Mesenchymal stem cell (in vitro differentiated cells and primary cell): ENCODE measurements at regions not wholly inside any gene's neighbourhood (a gene's known extent, or its start where the extent isn't known, plus 50 kb on each side); places are given as distances from the start of the nearest gene placed in this dataset.

Experiments used
- DNase-seq: peaks from one replicate; pipeline ENCODE4 v3.0.0-alpha.2; 2013
- H2AFZ ChIP-seq: one replicate; pipeline ENCODE4 v1.6.1; 2013; ENCODE audit warnings: low read depth, mild to moderate bottlenecking, control low read depth, inconsistent platforms, low read length, moderate library complexity
- H2AK5ac ChIP-seq: 2 replicates; pipeline ENCODE4 v1.6.1; 2013; ENCODE audit warnings: low read length, moderate library complexity, mild to moderate bottlenecking, inconsistent platforms; ENCODE audit not compliant: severe bottlenecking
- H2BK120ac ChIP-seq: one replicate; pipeline ENCODE4 v1.6.1; 2013; ENCODE audit warnings: low read depth, mild to moderate bottlenecking, inconsistent platforms, low read length, moderate library complexity
- H2BK12ac ChIP-seq, 2 experiments: one replicate each; pipeline ENCODE4 v1.6.1; 2013; ENCODE audit warnings: inconsistent platforms in 2 of 2, low read length in 2 of 2, mild to moderate bottlenecking in 2 of 2, moderate library complexity in 2 of 2, control low read depth in 1 of 2
- H2BK15ac ChIP-seq: one replicate; pipeline ENCODE4 v1.6.1; 2013; ENCODE audit warnings: mild to moderate bottlenecking, low read depth, inconsistent platforms; ENCODE audit not compliant: poor library complexity, severe bottlenecking
- H2BK5ac ChIP-seq: 2 replicates; pipeline ENCODE4 v1.6.1; 2013; ENCODE audit warnings: low read depth, mild to moderate bottlenecking, low read length, control low read depth, inconsistent platforms; ENCODE audit not compliant: poor library complexity, severe bottlenecking
- H3K14ac ChIP-seq, 2 experiments: one replicate each; pipeline ENCODE4 v1.6.1; 2013; ENCODE audit warnings: inconsistent platforms in 2 of 2, low read length in 2 of 2, control low read depth in 1 of 2, mild to moderate bottlenecking in 1 of 2, moderate library complexity in 1 of 2
- H3K18ac ChIP-seq, 2 experiments: one replicate each; pipeline ENCODE4 v1.6.1; 2013; ENCODE audit warnings: inconsistent platforms in 2 of 2, low read length in 2 of 2, control low read depth in 1 of 2, low read depth in 1 of 2, mild to moderate bottlenecking in 1 of 2
- H3K23ac ChIP-seq, 2 experiments: one replicate each; pipeline ENCODE4 v1.6.1; 2013; ENCODE audit warnings: inconsistent platforms in 2 of 2, low read length in 2 of 2, mild to moderate bottlenecking in 2 of 2, moderate library complexity in 2 of 2, control low read depth in 1 of 2
- H3K27ac ChIP-seq: 2 replicates; pipeline ENCODE4 v1.5.1; 2013; ENCODE audit warnings: mild to moderate bottlenecking, moderate library complexity, low read length, control low read depth, inconsistent platforms; ENCODE audit not compliant: poor library complexity, severe bottlenecking
- H3K27me3 ChIP-seq, 2 experiments: 2 replicates each; pipeline versions ENCODE4 v1.6.1 to v1.7.0; 2013; ENCODE audit warnings: low read length in 2 of 2, mild to moderate bottlenecking in 2 of 2, moderate library complexity in 2 of 2, control low read depth in 1 of 2, inconsistent platforms in 1 of 2; ENCODE audit not compliant: control insufficient read depth in 1 of 2, insufficient read depth in 1 of 2
- H3K36me3 ChIP-seq, 2 experiments: 2 replicates each; pipeline versions ENCODE4 v1.6.1 to v1.7.0; 2013; ENCODE audit warnings: low read length in 2 of 2, control low read depth in 1 of 2, inconsistent platforms in 1 of 2, low read depth in 1 of 2, mild to moderate bottlenecking in 1 of 2; ENCODE audit not compliant: insufficient read depth in 2 of 2, control insufficient read depth in 1 of 2
- H3K4ac ChIP-seq, 2 experiments: one replicate each; pipeline ENCODE4 v1.6.1; 2013; ENCODE audit warnings: inconsistent platforms in 2 of 2, low read length in 2 of 2, mild to moderate bottlenecking in 2 of 2, moderate library complexity in 2 of 2, control low read depth in 1 of 2, low read depth in 1 of 2
- H3K4me1 ChIP-seq: 2 replicates; pipeline ENCODE4 v1.6.1; 2013; ENCODE audit warnings: low read depth, low read length, control low read depth; ENCODE audit not compliant: control insufficient read depth, insufficient read depth
- H3K4me2 ChIP-seq: 2 replicates; pipeline ENCODE4 v1.6.1; 2013; ENCODE audit warnings: low read length, mild to moderate bottlenecking, inconsistent platforms; ENCODE audit not compliant: poor library complexity, severe bottlenecking
- H3K4me3 ChIP-seq, 2 experiments: 2 replicates each; pipeline versions ENCODE4 v1.5.1 to v1.7.0; 2013; ENCODE audit warnings: low read length in 2 of 2, mild to moderate bottlenecking in 2 of 2, control low read depth in 1 of 2, low read depth in 1 of 2; ENCODE audit not compliant: insufficient read depth in 1 of 2
- H3K79me1 ChIP-seq: replicated peaks from 2 replicates; pipeline ENCODE4 v1.6.1; 2013; ENCODE audit warnings: mild to moderate bottlenecking, control low read depth, low read length, inconsistent platforms; ENCODE audit not compliant: poor library complexity, severe bottlenecking
- H3K9ac ChIP-seq: 2 replicates; pipeline ENCODE4 v1.7.0; 2013; ENCODE audit warnings: mild to moderate bottlenecking, low read length, moderate library complexity
- H3K9me3 ChIP-seq: 2 replicates; pipeline ENCODE4 v1.7.0; 2013; ENCODE audit warnings: mild to moderate bottlenecking, low read length; ENCODE audit not compliant: control insufficient read depth
- H4K8ac ChIP-seq: one replicate; pipeline ENCODE4 v1.6.1; 2013; ENCODE audit warnings: inconsistent platforms, mild to moderate bottlenecking, low read length, moderate library complexity
- H4K91ac ChIP-seq: one replicate; pipeline ENCODE4 v1.6.1; 2013; ENCODE audit warnings: mild to moderate bottlenecking, low read length, inconsistent platforms
- WGBS: methylation state at CpG from one replicate; pipeline ENCODE4 v1.1.7; 2013; ENCODE audit warnings: mixed read lengths; 5-methylcytosine and 5-hydroxymethylcytosine counted together

- H2BK120ac ChIP-seq = no peak overlapping the region
- H2BK15ac ChIP-seq = no peak overlapping the region
- H3K4me2 ChIP-seq = no peak overlapping the region
- no peak overlapping the region for H4K91ac ChIP-seq
- no peaks in the 10 kb centered on the region for H3K4me1 ChIP-seq
- no peak overlapping the region for H3K18ac ChIP-seq
- H3K14ac ChIP-seq = no peak overlapping the region
- H3K4me3 ChIP-seq = no peak overlapping the region
- H3K9me3 ChIP-seq = no peaks in the 10 kb centered on the region
- H2AK5ac ChIP-seq = no peak overlapping the region
- no peak overlapping the region for H4K8ac ChIP-seq
- no peak overlapping the region for H2AFZ ChIP-seq
- no peak overlapping the region for H2BK12ac ChIP-seq
- no peak overlapping the region for H3K23ac ChIP-seq
- no peaks in the 10 kb centered on the region for H3K79me1 ChIP-seq
- H2BK5ac ChIP-seq = no peak overlapping the region
- no peak overlapping the region for H3K27ac ChIP-seq
- H3K9ac ChIP-seq = no peak overlapping the region
- DNase-seq = no peak
- H3K27me3 ChIP-seq = no peaks in the 10 kb centered on the region
- H3K4ac ChIP-seq = no peak overlapping the region
- 79% methylated on average over 3 of the region's 3 CpGs for WGBS
- H3K36me3 ChIP-seq = no peaks in the 10 kb centered on the region
These were observed 100.8 kb upstream of the CXorf66 start for GRCh38 chrX:140065961-140066662.

- H2BK12ac ChIP-seq = no peak overlapping the region
These were observed 99.7 kb upstream of the CXorf66 start for GRCh38 chrX:140064993-140065392.

GRCh38 chrX:140057001-140057411 lies 91.7 kb upstream of the CXorf66 start:
- Histone ChIP-seq H2AK5ac (no peak overlapping the region), H2AFZ (no peak overlapping the region), H3K4me3 (no peak overlapping the region), H3K4me2 (peak overlapping the region; percentile 63), H4K8ac (no peak overlapping the region), H2BK120ac (no peak overlapping the region), H2BK5ac (no peak overlapping the region), H3K9me3 (no peaks in the 10 kb centered on the region), H2BK15ac (no peak overlapping the region), H4K91ac (no peak overlapping the region), H3K27me3 (peaks cover 0 to 18% of the 10 kb centered on the region in 2 experiments), H3K14ac (no peak overlapping the region), H3K4me1 (no peaks in the 10 kb centered on the region), H3K18ac (no peak overlapping the region), H3K27ac (no peak overlapping the region), H3K79me1 (no peaks in the 10 kb centered on the region), H3K4ac (no peak overlapping the region), H3K23ac (no peak overlapping the region), H3K36me3 (no peaks in the 10 kb centered on the region), H3K9ac (no peak overlapping the region), H2BK12ac (no peak overlapping the region)
- WGBS = 12% methylated on average over 10 of the region's 11 CpGs
- DNase-seq = peak; percentile 47

More at GRCh38 chrX:140064993-140065392, 99.7 kb upstream of the CXorf66 start:
- DNase-seq = no peak
- H4K8ac ChIP-seq = no peak overlapping the region
- no peak overlapping the region for H3K4me3 ChIP-seq
- H3K36me3 ChIP-seq = no peaks in the 10 kb centered on the region
- no peak overlapping the region for H3K4me2 ChIP-seq
- H3K9me3 ChIP-seq = no peaks in the 10 kb centered on the region
- H3K14ac ChIP-seq = no peak overlapping the region
- no peak overlapping the region for H2AK5ac ChIP-seq
- no peaks in the 10 kb centered on the region for H3K79me1 ChIP-seq
- H2BK5ac ChIP-seq = no peak overlapping the region
- no peak overlapping the region for H3K9ac ChIP-seq
- H3K27me3 ChIP-seq = no peaks in the 10 kb centered on the region
- no peak overlapping the region for H3K27ac ChIP-seq
- no peak overlapping the region for H3K18ac ChIP-seq
- no peak overlapping the region for H3K4ac ChIP-seq
- H4K91ac ChIP-seq = no peak overlapping the region
- H2BK120ac ChIP-seq = no peak overlapping the region
- H3K23ac ChIP-seq = no peak overlapping the region
- H3K4me1 ChIP-seq = no peaks in the 10 kb centered on the region
- H2BK15ac ChIP-seq = no peak overlapping the region
- H2AFZ ChIP-seq = no peak overlapping the region
- WGBS = 26% methylated on average over 4 of the region's 4 CpGs

- Histone ChIP-seq H3K4ac (no peak overlapping the region), H2AK5ac (no peak overlapping the region), H4K8ac (no peak overlapping the region), H4K91ac (no peak overlapping the region), H3K36me3 (no peaks in the 10 kb centered on the region), H2BK12ac (no peak overlapping the region), H3K4me3 (no peak overlapping the region), H3K9me3 (no peaks in the 10 kb centered on the region), H3K79me1 (no peaks in the 10 kb centered on the region), H3K4me1 (no peaks in the 10 kb centered on the region), H3K4me2 (no peak overlapping the region), H3K23ac (no peak overlapping the region), H3K27ac (no peak overlapping the region), H3K27me3 (peaks cover 0 to 25% of the 10 kb centered on the region in 2 experiments), H3K18ac (no peak overlapping the region), H2AFZ (no peak overlapping the region), H2BK15ac (no peak overlapping the region), H3K9ac (no peak overlapping the region), H2BK120ac (no peak overlapping the region), H2BK5ac (no peak overlapping the region), H3K14ac (no peak overlapping the region)
- no peak for DNase-seq
- 47% methylated on average over 3 of the region's 5 CpGs for WGBS
These were observed 88.5 kb upstream of the CXorf66 start for GRCh38 chrX:140053846-140054245.
